GM23248 (cell line): ENCODE measurements at regions not wholly inside any gene's neighbourhood (a gene's known extent, or its start where the extent isn't known, plus 50 kb on each side); places are given as distances from the start of the nearest gene placed in this dataset.

Source experiments
- DNase-seq: peaks from one replicate; pipeline ENCODE4 v3.0.0-alpha.2; 2015
- H2AFZ ChIP-seq: fragments of 200-600 bp; sonication (generic); 2 replicates; pipeline ENCODE4 v1.6.1; 2016; ENCODE audit warnings: antibody characterized with exemption
- H3F3A ChIP-seq: fragments of 200-600 bp; sonication (generic); 2 replicates; pipeline ENCODE4 v1.6.1; 2016; ENCODE audit warnings: mild to moderate bottlenecking, antibody characterized with exemption, mixed run types; ENCODE audit not compliant: insufficient read depth
- H3K27ac ChIP-seq: fragments of 200-600 bp; sonication (generic); 2 replicates; pipeline ENCODE4 v1.5.1; 2016; ENCODE audit warnings: mild to moderate bottlenecking
- H3K27me3 ChIP-seq: fragments of 200-600 bp; sonication (generic); replicated peaks from 2 replicates; pipeline ENCODE4 v1.6.1; 2016; ENCODE audit warnings: mild to moderate bottlenecking; ENCODE audit not compliant: insufficient read depth
- H3K36me3 ChIP-seq: fragments of 200-600 bp; sonication (generic); 2 replicates; pipeline ENCODE4 v1.6.1; 2016; ENCODE audit warnings: low read depth, mild to moderate bottlenecking
- H3K4me1 ChIP-seq: fragments of 200-600 bp; sonication (generic); 2 replicates; pipeline ENCODE4 v1.6.1; 2016; ENCODE audit warnings: mild to moderate bottlenecking; ENCODE audit not compliant: insufficient read depth
- H3K4me2 ChIP-seq: fragments of 200-600 bp; sonication (generic); one replicate; pipeline ENCODE4 v1.6.1; 2016; ENCODE audit warnings: mild to moderate bottlenecking; ENCODE audit not compliant: unreplicated experiment
- H3K4me3 ChIP-seq: fragments of 200-600 bp; sonication (generic); 2 replicates; pipeline ENCODE4 v1.5.1; 2016; ENCODE audit warnings: mild to moderate bottlenecking
- H3K79me2 ChIP-seq: fragments of 200-600 bp; sonication (generic); 2 replicates; pipeline ENCODE4 v1.6.1; 2016; ENCODE audit warnings: mild to moderate bottlenecking; ENCODE audit not compliant: insufficient read depth
- H3K9ac ChIP-seq: fragments of 200-600 bp; sonication (generic); 2 replicates; pipeline ENCODE4 v1.6.1; 2016; ENCODE audit warnings: mild to moderate bottlenecking
- H3K9me2 ChIP-seq: fragments of 200-600 bp; sonication (generic); 2 replicates; pipeline ENCODE4 v1.6.1; 2016; ENCODE audit warnings: mixed run types, mild to moderate bottlenecking, moderate library complexity; ENCODE audit not compliant: insufficient read depth
- H3K9me3 ChIP-seq: fragments of 200-600 bp; sonication (generic); one replicate; pipeline ENCODE4 v1.6.1; 2017; ENCODE audit warnings: low read depth
- H4K20me1 ChIP-seq: fragments of 200-600 bp; sonication (generic); 2 replicates; pipeline ENCODE4 v1.6.0; 2016; ENCODE audit not compliant: insufficient read depth
- EZH2 ChIP-seq: fragments of 200-600 bp; sonication (generic); IDR thresholded peaks from 2 replicates; pipeline ENCODE4 v1.6.1; 2018; ENCODE audit warnings: antibody characterized with exemption, mild to moderate bottlenecking; ENCODE audit not compliant: insufficient read depth, poor library complexity, severe bottlenecking
- EZH2phosphoT487 ChIP-seq: fragments of 200-600 bp; sonication (generic); IDR thresholded peaks from 2 replicates; pipeline ENCODE4 v1.6.1; 2018; ENCODE audit warnings: antibody characterized with exemption, moderate library complexity, mild to moderate bottlenecking, low read depth; ENCODE audit not compliant: insufficient read depth
- WGBS, 2 experiments: methylation state at CpG; one replicate each; pipeline ENCODE4 v1.1.6; 2015 to 2017; ENCODE audit warnings: low lambda C conversion rate in 2 of 2, low coverage in 1 of 2; ENCODE audit errors: missing lambda C conversion rate in 2 of 2; 5-methylcytosine and 5-hydroxymethylcytosine counted together
- in situ Hi-C: fragments of 300-500 bp; cut with MboI; formaldehyde crosslinking; loops from 2 replicates; pipeline ENCODE4 v1.15.0; 2020

DNA sequence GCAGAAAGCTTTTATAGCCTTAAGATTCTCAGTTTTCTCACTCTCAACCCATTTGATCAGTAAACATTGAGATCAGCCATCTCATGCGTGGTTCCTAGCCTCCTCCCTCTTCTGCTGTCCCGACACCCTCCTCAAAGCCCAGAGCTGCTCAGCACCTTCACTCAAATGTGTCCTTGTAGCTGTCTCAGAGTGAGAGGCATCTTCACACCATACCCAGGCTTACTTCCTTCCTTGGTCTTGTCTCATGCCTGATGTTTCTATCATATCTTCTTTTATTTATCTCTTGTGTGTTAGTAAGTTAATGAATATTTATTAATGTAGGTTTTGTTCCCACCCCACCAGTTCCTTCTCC is 72.4 kb upstream of the SNX2 start:
- Histone ChIP-seq H3F3A (no peaks in the 10 kb centered on the region), H3K36me3 (no peaks in the 10 kb centered on the region), H3K79me2 (no peaks in the 10 kb centered on the region), H3K27me3 (no peaks in the 10 kb centered on the region), H3K4me3 (no peak overlapping the region), H3K9ac (no peak overlapping the region), H2AFZ (no peak overlapping the region), H3K4me2 (no peak overlapping the region), H3K9me3 (no peaks in the 10 kb centered on the region), H4K20me1 (no peaks in the 10 kb centered on the region), H3K27ac (no peak overlapping the region), H3K9me2 (no peaks in the 10 kb centered on the region), H3K4me1 (no peaks in the 10 kb centered on the region)
- TF ChIP-seq EZH2 (no peak), EZH2phosphoT487 (no peak)
- DNase-seq, result no peak
- in situ Hi-C loops, result no loop called here
- 96 to 97% methylated on average over 2 of the region's 2 CpGs for whole genome bisulfite sequencing, 2 experiments

DNA sequence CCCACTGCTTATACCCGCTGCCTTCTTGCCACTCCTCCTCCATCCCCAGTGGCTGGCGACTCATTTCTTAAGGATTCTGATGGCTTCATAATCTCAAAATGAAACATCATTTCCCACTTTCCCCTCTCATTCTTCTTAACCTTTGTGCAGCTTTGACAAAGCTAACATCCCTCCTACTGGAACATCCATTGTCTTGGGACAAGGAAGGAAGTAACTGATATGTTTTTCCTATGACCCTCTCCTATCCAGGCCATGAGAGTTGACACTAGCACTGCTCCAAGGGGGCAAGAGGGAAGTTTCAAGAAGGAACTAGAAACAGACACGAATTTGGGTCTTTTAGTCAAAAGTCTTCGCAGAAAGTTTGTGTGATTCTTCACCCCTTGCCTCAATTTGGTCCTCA is 71.7 kb upstream of the SNX2 start:
- Histone ChIP-seq H3K9me2 (no peaks in the 10 kb centered on the region), H3K27ac (no peak overlapping the region), H3K4me3 (no peak overlapping the region), H3K9ac (no peak overlapping the region), H3K27me3 (no peaks in the 10 kb centered on the region), H3K9me3 (no peaks in the 10 kb centered on the region), H2AFZ (no peak overlapping the region), H3K4me1 (no peaks in the 10 kb centered on the region), H3F3A (no peaks in the 10 kb centered on the region), H3K79me2 (no peaks in the 10 kb centered on the region), H3K36me3 (no peaks in the 10 kb centered on the region), H3K4me2 (no peak overlapping the region), H4K20me1 (no peaks in the 10 kb centered on the region)
- WGBS, 2 experiments, result 94 to 98% methylated on average over 4 of the region's 4 CpGs
- no peak for TF ChIP-seq EZH2
- no peak for TF ChIP-seq EZH2phosphoT487
- DNase-seq, result no peak
- in situ Hi-C loops, result no loop called here

DNA sequence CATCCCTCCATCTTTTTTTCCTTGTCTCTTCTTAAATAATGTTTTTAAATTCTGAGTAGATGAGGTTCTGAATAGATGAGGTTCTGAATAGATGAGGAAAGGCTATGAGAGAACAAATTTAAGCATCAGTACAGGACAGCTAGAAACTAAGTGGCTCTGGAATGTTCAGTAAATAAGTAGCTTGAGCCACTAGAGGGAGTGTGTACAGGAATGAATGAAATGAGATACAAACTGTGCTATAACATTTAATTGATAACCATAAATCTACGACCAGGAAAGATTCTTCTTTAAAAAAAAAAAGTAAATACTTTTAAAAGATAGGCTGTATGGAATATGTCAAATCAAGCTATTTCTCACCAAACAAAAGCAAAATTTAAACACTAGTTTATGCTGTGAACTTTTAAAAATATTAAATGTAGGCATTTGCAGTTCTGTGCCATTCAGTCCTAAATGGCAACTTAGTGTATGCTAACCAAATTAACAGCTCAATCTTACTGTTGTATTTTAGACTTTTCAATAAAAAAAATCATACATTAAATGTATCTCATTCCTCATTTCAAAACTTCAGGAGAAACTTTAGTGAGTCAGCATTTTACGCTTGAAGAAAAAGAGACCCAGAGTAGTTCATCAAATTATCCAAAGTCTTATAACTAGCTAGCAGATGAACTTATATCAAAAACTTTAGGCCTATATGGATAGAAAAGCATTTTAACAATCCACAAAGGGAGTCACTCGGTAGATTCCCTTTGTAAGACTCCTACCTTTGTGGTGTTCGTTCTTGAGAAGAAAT is 70.4 kb upstream of the SNX2 start:
- peak; percentile 82 for DNase-seq
- TF ChIP-seq EZH2 (no peak), EZH2phosphoT487 (no peak)
- Histone ChIP-seq H3K36me3 (no peaks in the 10 kb centered on the region), H3K4me2 (no peak overlapping the region), H4K20me1 (no peaks in the 10 kb centered on the region), H3K9me2 (no peaks in the 10 kb centered on the region), H2AFZ (no peak overlapping the region), H3K79me2 (no peaks in the 10 kb centered on the region), H3K4me3 (no peak overlapping the region), H3K4me1 (no peaks in the 10 kb centered on the region), H3F3A (no peaks in the 10 kb centered on the region), H3K9me3 (no peaks in the 10 kb centered on the region), H3K27ac (no peak overlapping the region), H3K27me3 (no peaks in the 10 kb centered on the region), H3K9ac (no peak overlapping the region)
- 73 to 76% methylated on average over 4 of the region's 4 CpGs for WGBS, 2 experiments
- in situ Hi-C loops, result no loop called here

DNA sequence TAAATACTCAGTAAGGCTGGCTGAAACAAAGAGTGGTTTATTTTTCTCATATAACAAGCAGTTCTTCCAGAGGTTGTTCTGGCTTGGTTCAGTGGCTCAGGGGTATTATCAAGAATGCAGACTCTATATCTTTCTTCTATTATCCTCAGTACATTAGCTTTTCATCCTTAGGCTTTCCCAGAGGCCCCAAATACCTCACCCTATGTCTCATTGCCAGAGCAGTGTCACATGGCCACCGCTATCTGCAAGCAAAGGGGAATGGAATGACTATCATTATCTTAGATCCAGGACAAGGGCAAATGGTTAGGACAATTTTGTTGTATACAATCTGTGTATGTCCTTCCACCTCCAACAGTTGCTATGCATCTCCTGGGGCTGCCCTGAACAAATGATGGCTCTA is 69.0 kb upstream of the SNX2 start:
- Histone ChIP-seq H3F3A (no peaks in the 10 kb centered on the region), H3K4me2 (no peak overlapping the region), H3K79me2 (no peaks in the 10 kb centered on the region), H4K20me1 (no peaks in the 10 kb centered on the region), H3K9me2 (no peaks in the 10 kb centered on the region), H3K27ac (no peak overlapping the region), H3K9me3 (no peaks in the 10 kb centered on the region), H3K4me1 (no peaks in the 10 kb centered on the region), H2AFZ (no peak overlapping the region), H3K27me3 (no peaks in the 10 kb centered on the region), H3K4me3 (no peak overlapping the region), H3K9ac (no peak overlapping the region), H3K36me3 (no peaks in the 10 kb centered on the region)
- no peak for TF ChIP-seq EZH2
- TF ChIP-seq EZH2phosphoT487, result no peak
- WGBS, 2 experiments, result 75 to 95% methylated on average over 1 of the region's 1 CpG
- in situ Hi-C loops, result no loop called here
- no peak for DNase-seq

DNA sequence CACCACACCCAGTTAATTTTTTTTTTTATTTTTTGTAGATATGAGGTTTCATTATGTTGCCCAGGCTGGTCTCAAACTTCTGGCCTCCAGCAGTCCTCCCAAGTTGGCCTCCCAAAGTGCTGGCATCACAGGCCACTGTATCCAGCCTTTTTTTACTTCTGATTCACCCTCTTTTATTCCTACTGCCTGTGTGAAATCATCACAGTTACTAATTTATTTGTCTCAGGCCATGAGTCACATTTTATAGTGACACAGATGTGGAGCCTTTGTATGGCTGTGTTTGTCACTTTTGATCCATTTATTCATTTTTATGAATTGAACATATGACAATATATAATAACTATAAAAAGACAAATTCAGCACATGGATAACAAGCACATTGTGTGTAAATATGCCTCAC is 67.1 kb upstream of the SNX2 start:
- H3K4me3 ChIP-seq, result no peak overlapping the region
- in situ Hi-C loops, result no loop called here

More for the DNA sequence above, 67.1 kb upstream of the SNX2 start:
- TF ChIP-seq EZH2phosphoT487 (no peak), EZH2 (no peak)
- no peaks in the 10 kb centered on the region for H3K9me2 ChIP-seq
- H3K4me2 ChIP-seq, result no peak overlapping the region
- H3K4me1 ChIP-seq, result no peaks in the 10 kb centered on the region
- H3K9me3 ChIP-seq, result no peaks in the 10 kb centered on the region
- no peaks in the 10 kb centered on the region for H3K27me3 ChIP-seq
- H3F3A ChIP-seq, result no peaks in the 10 kb centered on the region
- H3K9ac ChIP-seq, result no peak overlapping the region
- H3K36me3 ChIP-seq, result no peaks in the 10 kb centered on the region
- H4K20me1 ChIP-seq, result no peaks in the 10 kb centered on the region
- H3K79me2 ChIP-seq, result no peaks in the 10 kb centered on the region
- H3K27ac ChIP-seq, result no peak overlapping the region
- peak; percentile 46 for DNase-seq
- no peak overlapping the region for H2AFZ ChIP-seq
